T-helper 2 cell (primary cell): ENCODE measurements at regions not wholly inside any gene's neighbourhood (a gene's known extent, or its start where the extent isn't known, plus 50 kb on each side); places are given as distances from the start of the nearest gene placed in this dataset.

Experiments
- DNase-seq, 5 experiments: peaks; one replicate each; pipeline versions ENCODE4 v3.0.0 to v3.0.0-alpha.2; 2012 to 2022

DNA sequence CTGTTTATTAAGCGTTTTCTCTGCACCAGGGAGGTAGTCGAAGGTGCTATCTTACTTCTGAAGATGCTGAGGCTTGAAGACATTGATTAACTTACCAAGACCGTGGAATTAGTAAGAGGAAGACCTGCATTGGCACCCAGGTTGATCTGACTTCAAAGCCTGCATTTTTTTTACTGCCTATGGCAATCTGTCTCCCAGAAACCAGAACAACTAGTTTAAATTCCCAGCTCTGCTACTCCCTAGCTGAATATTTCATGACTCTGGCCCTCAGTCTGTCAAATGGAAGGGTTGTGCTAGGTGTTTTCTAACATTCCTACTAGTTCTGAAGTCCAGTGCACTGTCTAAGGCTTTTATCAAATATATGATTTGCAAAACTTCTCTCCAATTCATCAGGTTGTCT lies 52.0 kb upstream of the GRAMD1B start:
- DNase-seq, result no peak

GRCh38 chr11:123377355-123377754 lies 52.7 kb upstream of the GRAMD1B start:
- DNase-seq, result no peak

GRCh38 chr11:123375832-123376231 lies 54.2 kb upstream of the GRAMD1B start:
- DNase-seq, result no peak

DNA sequence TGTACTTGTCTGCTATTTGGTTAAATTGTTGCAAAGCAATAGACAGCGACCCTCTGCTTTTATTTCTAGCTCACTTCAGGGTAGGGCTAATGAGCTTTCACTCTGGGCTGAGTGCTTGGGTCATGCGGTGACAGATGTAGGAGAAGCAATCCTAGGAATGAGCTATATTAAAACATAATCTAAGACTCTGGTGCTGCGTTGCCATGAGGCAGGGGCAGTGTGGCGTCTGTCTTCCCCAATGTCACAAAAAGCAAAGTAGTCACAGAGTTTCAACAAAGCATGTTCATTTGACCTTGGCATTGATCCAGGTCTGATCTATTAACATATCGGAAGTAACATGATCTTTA lies 55.5 kb upstream of the GRAMD1B start:
- DNase-seq, result no peak

GRCh38 chr11:123373754-123374621 lies 56.1 kb upstream of the GRAMD1B start:
- DNase-seq, result peak in 1 of 5 experiments; percentile 8

DNA sequence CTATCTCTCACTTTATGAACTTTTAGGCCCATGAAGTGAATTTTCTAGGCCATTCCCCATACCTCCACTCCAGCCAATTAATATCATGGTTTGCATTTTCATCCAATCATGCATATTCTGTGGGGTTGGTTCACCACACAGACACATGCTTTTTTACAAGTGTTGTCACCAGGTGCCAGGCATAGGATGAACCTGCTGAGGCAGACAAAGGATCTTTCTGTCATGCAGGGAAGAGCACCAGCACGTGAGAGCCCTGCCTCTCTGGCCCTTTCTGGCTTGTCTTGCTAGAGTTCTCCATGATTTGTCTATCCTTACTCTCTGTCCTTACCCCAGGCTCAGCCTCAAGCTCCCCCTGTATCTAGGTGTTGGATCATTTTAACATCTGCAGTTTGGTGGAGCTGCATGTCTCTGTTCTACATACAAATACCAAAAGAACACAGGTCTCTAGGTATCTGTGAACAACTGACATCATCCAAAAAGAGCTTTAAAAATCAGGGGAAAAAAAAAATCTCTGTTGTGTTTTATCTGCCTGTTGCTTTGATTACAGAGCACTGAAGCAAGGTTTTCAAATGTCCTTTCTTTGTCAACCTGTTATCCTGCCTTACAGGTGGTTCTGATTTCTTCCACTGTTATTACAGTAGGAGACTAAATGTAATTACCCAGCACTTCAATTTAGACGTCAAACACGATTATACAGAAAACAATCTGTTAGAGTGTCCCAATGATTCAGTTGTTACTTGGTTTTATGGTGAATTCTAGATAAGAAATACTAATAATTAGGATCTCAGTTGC lies 58.4 kb upstream of the GRAMD1B start:
- no peak for DNase-seq

DNA sequence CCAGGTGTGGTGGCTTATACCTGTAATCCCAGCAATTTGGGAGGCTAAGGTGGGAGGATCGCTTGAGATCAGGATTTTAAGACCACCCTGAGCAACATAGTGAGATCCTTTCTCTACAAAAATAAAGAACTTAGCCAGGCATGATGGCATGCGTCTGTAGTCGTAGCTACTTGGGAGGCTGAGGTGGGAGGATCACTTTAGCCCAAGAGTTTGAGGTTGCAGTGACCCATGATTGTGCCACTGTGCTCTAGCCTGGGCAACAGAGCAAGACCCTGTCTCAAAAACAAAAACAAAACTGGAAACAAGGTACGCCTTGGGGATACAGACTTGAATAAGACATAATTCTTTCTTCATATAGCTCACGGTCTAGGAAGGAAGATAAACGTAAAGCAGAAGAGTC lies 63.1 kb upstream of the GRAMD1B start:
- no peak for DNase-seq

DNA sequence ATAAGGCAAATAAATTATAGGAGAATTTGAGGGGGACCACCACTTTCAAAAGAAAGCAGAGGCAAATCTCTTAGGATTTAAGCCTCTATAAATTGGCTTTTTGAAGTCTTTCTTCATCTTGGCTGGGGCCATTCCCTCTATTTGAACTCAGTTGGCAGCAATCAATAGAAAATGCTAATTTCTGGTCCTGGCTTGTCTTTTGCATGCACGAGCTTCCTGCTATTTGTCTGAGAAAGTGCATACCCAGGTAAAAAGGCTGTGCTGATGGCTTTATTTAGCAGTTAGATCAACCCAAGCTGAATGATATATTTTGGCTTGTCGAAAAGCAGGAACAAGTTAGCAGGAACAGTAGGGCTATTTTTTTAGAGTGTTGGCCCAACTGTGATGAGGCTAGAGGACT lies 64.1 kb upstream of the GRAMD1B start:
- DNase-seq, result no peak

DNA sequence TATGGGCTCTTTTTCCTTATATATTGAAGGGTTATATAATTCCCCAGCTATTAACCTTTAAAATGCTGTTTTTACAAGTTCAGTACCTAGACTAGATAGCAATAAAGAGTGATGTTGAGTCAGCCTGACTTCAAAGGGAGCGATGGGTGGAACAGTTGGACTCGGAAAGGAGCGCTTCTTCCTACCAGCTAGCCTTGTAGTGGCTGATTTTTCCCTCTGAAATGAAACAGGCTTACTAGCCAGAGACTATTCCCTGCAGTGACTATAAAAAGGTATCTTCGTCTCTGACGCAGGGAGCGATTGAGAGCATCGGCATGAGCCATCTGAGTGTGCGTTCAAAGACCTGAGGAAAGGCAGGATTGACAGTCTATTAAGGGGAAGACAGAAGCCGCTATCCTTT lies 66.0 kb upstream of the GRAMD1B start:
- no peak for DNase-seq

- DNase-seq, result no peak
Measured at GRCh38 chr11:123363556-123363955, 66.5 kb upstream of the GRAMD1B start.

DNA sequence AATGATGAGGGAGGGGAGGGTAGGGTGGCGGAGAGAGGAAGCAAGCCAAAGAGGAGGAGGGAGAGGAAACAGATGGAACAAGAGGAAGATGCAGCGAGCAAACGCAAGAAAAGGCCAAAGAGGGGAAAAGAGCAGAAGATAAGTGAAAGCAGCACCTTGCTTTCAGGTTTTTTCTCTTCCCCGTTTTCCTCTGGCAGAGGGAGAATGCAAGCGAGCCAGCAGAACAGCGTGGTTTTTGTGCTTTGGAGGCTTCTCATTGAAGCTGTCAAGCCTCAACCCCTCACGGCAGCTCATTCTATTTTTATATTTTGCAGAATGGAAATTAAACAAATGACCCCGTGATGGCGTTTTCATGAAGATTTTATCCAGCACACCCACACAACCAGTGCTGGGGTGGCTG lies 67.1 kb upstream of the GRAMD1B start:
- no peak for DNase-seq

GRCh38 chr11:123362186-123362585 lies 67.9 kb upstream of the GRAMD1B start:
- DNase-seq, result no peak

GRCh38 chr11:123361110-123361509 lies 69.0 kb upstream of the GRAMD1B start:
- DNase-seq, result no peak

DNA sequence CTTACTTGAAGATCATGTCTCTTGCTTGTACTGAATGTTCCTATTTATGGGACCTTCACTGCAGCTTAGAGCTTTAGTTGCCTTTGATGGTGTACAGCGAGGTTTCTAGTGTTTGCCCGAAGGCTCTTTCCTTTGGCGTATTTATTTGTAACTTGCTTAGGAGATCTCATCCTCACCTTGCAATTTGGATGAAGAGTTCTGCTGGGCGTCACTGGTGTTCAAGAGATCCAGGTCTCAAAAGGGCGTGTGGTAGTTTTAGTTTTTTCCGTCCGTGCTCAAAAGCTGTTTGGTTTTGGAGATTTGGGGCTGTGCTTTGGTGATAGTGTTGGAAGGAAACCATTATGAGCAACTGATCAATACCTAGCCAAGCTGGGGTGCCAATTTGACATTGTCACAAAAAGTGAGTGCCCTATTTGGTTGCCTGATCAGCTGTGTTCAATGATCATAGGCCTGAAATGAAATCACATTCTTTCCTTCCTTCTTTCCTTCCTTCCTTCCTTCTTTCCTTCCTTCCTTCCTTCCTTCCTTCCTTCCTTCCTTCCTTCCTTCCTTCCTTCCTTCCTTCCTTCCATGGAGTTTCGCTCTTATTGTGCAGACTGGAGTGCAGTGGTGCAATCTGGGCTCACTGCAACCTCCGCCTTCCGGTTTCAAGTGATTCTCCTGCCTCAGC lies 69.7 kb upstream of the GRAMD1B start:
- no peak for DNase-seq

- DNase-seq, result peak in 2 of 5 experiments; percentile 6 to 71
Measured at GRCh38 chr11:123357990-123358827, 71.9 kb upstream of the GRAMD1B start.

DNA sequence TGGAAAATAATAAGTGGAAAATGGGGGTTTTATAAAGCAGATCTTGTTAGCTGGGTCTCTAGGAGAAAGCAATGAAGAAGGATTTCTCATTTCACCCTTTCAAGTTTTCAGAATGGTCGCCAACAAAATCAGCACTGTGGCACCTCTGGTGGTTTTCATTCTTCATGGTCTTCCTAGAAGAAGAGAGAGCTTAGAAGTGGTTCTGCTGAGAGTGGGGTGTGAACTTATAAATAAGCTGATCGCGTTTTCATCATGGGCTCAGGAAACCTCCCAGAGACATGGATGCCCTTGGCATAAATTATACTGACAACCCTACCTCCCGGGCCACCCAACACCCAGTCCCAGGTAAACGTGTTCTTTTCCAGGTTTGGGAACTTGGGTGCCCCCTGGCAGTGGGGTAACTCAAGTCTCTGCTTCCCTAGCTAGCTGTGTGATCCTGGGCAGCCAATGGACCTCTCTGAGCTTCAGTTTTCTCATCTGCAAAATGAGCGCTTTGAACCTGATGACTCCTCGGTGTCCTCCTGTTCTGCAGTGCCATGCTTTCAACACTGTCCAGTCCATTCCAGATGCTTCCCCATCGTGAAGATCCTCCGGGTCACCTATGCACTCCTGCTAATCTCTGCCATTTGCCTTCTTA lies 72.6 kb upstream of the GRAMD1B start:
- no peak for DNase-seq

DNA sequence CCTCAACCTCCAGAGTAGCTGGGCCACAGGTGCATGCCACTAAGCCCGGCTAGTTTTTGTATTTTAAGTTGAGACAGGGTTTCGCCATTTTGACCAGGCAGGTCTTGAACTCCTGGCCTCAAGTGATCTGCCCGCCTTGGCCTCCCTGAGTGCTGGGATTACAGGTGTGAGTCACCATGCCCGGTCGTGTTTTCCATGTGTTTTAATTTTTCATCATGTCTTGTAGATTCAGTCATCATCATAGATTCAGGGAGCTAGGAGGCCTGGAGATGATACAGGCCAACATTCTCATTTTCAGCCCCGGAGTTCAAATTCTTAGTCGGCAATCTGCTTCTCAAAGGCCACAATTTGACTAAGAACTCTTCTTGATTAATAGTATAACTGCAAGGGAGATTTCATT lies 73.5 kb upstream of the GRAMD1B start:
- DNase-seq, result no peak

DNA sequence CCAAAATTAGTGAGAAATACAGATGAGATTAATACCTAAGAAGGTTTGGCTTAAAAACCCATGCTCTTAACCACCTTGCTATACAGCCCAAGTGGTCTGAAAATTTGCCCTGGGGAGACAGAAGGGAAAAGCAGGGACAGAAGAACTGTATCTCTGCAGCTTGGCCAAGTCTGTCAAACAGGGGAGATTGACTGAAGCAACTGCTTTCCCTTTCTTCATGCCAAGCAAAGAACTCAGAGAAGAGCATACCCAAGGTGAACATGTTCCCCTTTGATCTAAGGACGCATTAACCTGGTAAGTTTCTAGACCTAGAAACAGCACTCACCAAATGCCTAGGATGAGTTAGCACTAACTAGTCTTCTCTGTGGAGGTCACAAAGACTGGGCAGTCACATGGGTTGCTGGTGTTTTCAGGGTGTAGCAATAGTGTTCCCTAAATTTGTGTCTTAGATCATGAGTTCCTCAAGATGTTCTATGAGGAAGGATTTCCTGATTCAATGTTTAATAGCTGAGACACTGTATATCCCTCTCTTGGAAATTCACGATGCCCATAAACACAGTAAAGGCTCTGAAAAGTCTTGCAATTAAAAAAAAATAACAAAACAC lies 75.6 kb upstream of the GRAMD1B start:
- no peak for DNase-seq

- no peak for DNase-seq
Measured at GRCh38 chr11:123351375-123351774, 78.7 kb upstream of the GRAMD1B start.

- no peak for DNase-seq
Measured at GRCh38 chr11:123349382-123349781, 80.7 kb upstream of the GRAMD1B start.

GRCh38 chr11:123344790-123345357 lies 85.2 kb upstream of the GRAMD1B start:
- no peak for DNase-seq
